ENCODE measurements at regions not wholly inside any gene's neighbourhood (a gene's known extent, or its start where the extent isn't known, plus 50 kb on each side); places are given as distances from the start of the nearest gene placed in this dataset.
"Not testable (repeated sequence)": the region's sequence is repeated elsewhere in the genome, so short reads cannot be mapped to it uniquely, and the experiment has no call there.

- no peak for DNase-seq (ENCODE audit: low read depth)
- no peak overlapping the region for H3K4me3 ChIP-seq (ENCODE audit: low read depth, low read length)
- no peak for TF ChIP-seq CTCF (IDR thresholded peaks at IDR 0.05; ENCODE audit: low read depth, low read length, missing control alignments)
Measured at GRCh38 chr6:147990159-147990558, 352.5 kb upstream of the SASH1 start.

GRCh38 chr6:147991961-147992360, 350.7 kb upstream of the SASH1 start:
- DNase-seq (ENCODE audit: low read depth) = no peak
- no peak overlapping the region for H3K4me3 ChIP-seq (ENCODE audit: low read depth, low read length)
- TF ChIP-seq CTCF (IDR thresholded peaks at IDR 0.05; ENCODE audit: low read depth, low read length, missing control alignments) = no peak

- H3K4me3 ChIP-seq (ENCODE audit: low read depth, low read length) = no peak overlapping the region
- no peak for DNase-seq (ENCODE audit: low read depth)
- TF ChIP-seq CTCF (IDR thresholded peaks at IDR 0.05; ENCODE audit: low read depth, low read length, missing control alignments) = no peak
Measured at GRCh38 chr6:147999001-147999540, 343.6 kb upstream of the SASH1 start.

GRCh38 chr6:148001844-148002642, 340.6 kb upstream of the SASH1 start:
- TF ChIP-seq CTCF (IDR thresholded peaks at IDR 0.05; ENCODE audit: low read depth, low read length, missing control alignments) = no peak
- no peak for DNase-seq (ENCODE audit: low read depth)
- no peak overlapping the region for H3K4me3 ChIP-seq (ENCODE audit: low read depth, low read length)

- TF ChIP-seq CTCF (IDR thresholded peaks at IDR 0.05; ENCODE audit: low read depth, low read length, missing control alignments) = no peak
- H3K4me3 ChIP-seq (ENCODE audit: low read depth, low read length) = no peak overlapping the region
- DNase-seq (ENCODE audit: low read depth) = no peak
Measured at GRCh38 chr6:148004651-148005050, 338.0 kb upstream of the SASH1 start.

- no peak for DNase-seq (ENCODE audit: low read depth)
- H3K4me3 ChIP-seq (ENCODE audit: low read depth, low read length) = no peak overlapping the region
- TF ChIP-seq CTCF (IDR thresholded peaks at IDR 0.05; ENCODE audit: low read depth, low read length, missing control alignments) = no peak
Measured at GRCh38 chr6:148005806-148006205, 336.8 kb upstream of the SASH1 start.

- DNase-seq (ENCODE audit: low read depth) = not testable (repeated sequence)
Measured at GRCh38 chr6:148010516-148010915, 332.1 kb upstream of the SASH1 start.

More at GRCh38 chr6:148010516-148010915, 332.1 kb upstream of the SASH1 start:
- not testable (repeated sequence) for H3K4me3 ChIP-seq (ENCODE audit: low read depth, low read length)

Data from GM12864 (cell line).